ENCODE measurements at regions not wholly inside any gene's neighbourhood (a gene's known extent, or its start where the extent isn't known, plus 50 kb on each side); places are given as distances from the start of the nearest gene placed in this dataset.
"Not testable (repeated sequence)": the region's sequence is repeated elsewhere in the genome, so short reads cannot be mapped to it uniquely, and the experiment has no call there.

GRCh38 chr7:76859933-76860332, 172.2 kb downstream of the SPDYE17 start:
- TF ChIP-seq CTCF (IDR thresholded peaks at IDR 0.05; ENCODE audit: borderline replicate concordance, extremely low read depth, low read length, poor library complexity, severe bottlenecking); EZH2 (IDR thresholded peaks at IDR 0.05; ENCODE audit: borderline replicate concordance, low read depth, low read length, severe bottlenecking): not testable (repeated sequence)

All from DND-41 (cell line).